GM19351 (cell line): ENCODE measurements at regions not wholly inside any gene's neighbourhood (a gene's known extent, or its start where the extent isn't known, plus 50 kb on each side); places are given as distances from the start of the nearest gene placed in this dataset.

Experiments used
- ATAC-seq: cut with Tn5 transposase; IDR thresholded peaks from one replicate; pipeline ENCODE4 v1.9.1; 2021; ENCODE audit warnings: mild to moderate bottlenecking, moderate library complexity; ENCODE audit not compliant: unreplicated experiment

- no peak for ATAC-seq
Measured at GRCh38 chr12:85568395-85569103, 267.7 kb downstream of the RASSF9 start.

GRCh38 chr12:85569261-85569660, 266.9 kb downstream of the RASSF9 start:
- ATAC-seq, result no peak

- no peak for ATAC-seq
Measured at GRCh38 chr12:85572956-85573355, 263.3 kb downstream of the RASSF9 start.

GRCh38 chr12:85573635-85574214, 262.5 kb downstream of the RASSF9 start:
- ATAC-seq, result no peak

GRCh38 chr12:85574291-85574690, 261.9 kb downstream of the RASSF9 start:
- no peak for ATAC-seq

- ATAC-seq, result peak; percentile 95
Measured at GRCh38 chr12:85575120-85576096, 260.8 kb downstream of the RASSF9 start.

- no peak for ATAC-seq
Measured at GRCh38 chr12:85580562-85581168, 255.5 kb downstream of the RASSF9 start.

GRCh38 chr12:85587158-85587557, 249.1 kb downstream of the RASSF9 start:
- no peak for ATAC-seq

- ATAC-seq, result no peak
Measured at GRCh38 chr12:85588221-85588620, 248.0 kb downstream of the RASSF9 start.

GRCh38 chr12:85600841-85601240, 235.4 kb downstream of the RASSF9 start:
- no peak for ATAC-seq

- no peak for ATAC-seq
Measured at GRCh38 chr12:85603556-85603955, 232.7 kb downstream of the RASSF9 start.

- ATAC-seq, result no peak
Measured at GRCh38 chr12:85606455-85606854, 229.8 kb downstream of the RASSF9 start.

GRCh38 chr12:85609778-85610177, 226.4 kb downstream of the RASSF9 start:
- ATAC-seq, result no peak

- ATAC-seq, result no peak
Measured at GRCh38 chr12:85610194-85610593, 226.0 kb downstream of the RASSF9 start.

- ATAC-seq, result no peak
Measured at GRCh38 chr12:85616201-85616600, 220.0 kb downstream of the RASSF9 start.

GRCh38 chr12:85617307-85618091, 218.7 kb downstream of the RASSF9 start:
- no peak for ATAC-seq

- ATAC-seq, result no peak
Measured at GRCh38 chr12:85621041-85621440, 215.2 kb downstream of the RASSF9 start.

GRCh38 chr12:85623763-85624162, 212.4 kb downstream of the RASSF9 start:
- ATAC-seq, result no peak

GRCh38 chr12:85625467-85625866, 210.7 kb downstream of the RASSF9 start:
- no peak for ATAC-seq

GRCh38 chr12:85626001-85626783, 210.0 kb downstream of the RASSF9 start:
- no peak for ATAC-seq
